Ovary (tissue), 3 donors: ENCODE measurements at regions not wholly inside any gene's neighbourhood (a gene's known extent, or its start where the extent isn't known, plus 50 kb on each side); places are given as distances from the start of the nearest gene placed in this dataset.

ENCODE experiments used
- POLR2A ChIP-seq: fragments of 450-650 bp; IDR thresholded peaks from one replicate; pipeline ENCODE4 v1.6.1; 2017; ENCODE audit warnings: antibody characterized with exemption, mild to moderate bottlenecking, moderate library complexity
- TF ChIP-seq, protein P1 (sequence below), 3 donors: fragments of 450-650 bp in 2 of 3; fragments of 200-600 bp in 1 of 3; IDR thresholded peaks; one replicate each; pipeline versions ENCODE4 v1.5.1 to v1.8.0; 2016 to 2022; ENCODE audit warnings: antibody characterized with exemption in 3 of 3, mild to moderate bottlenecking in 1 of 3
- donor health status: DM: no; HTN: no; CAD: no.

- no peak for TF ChIP-seq POLR2A
- TF ChIP-seq, protein P1, sequence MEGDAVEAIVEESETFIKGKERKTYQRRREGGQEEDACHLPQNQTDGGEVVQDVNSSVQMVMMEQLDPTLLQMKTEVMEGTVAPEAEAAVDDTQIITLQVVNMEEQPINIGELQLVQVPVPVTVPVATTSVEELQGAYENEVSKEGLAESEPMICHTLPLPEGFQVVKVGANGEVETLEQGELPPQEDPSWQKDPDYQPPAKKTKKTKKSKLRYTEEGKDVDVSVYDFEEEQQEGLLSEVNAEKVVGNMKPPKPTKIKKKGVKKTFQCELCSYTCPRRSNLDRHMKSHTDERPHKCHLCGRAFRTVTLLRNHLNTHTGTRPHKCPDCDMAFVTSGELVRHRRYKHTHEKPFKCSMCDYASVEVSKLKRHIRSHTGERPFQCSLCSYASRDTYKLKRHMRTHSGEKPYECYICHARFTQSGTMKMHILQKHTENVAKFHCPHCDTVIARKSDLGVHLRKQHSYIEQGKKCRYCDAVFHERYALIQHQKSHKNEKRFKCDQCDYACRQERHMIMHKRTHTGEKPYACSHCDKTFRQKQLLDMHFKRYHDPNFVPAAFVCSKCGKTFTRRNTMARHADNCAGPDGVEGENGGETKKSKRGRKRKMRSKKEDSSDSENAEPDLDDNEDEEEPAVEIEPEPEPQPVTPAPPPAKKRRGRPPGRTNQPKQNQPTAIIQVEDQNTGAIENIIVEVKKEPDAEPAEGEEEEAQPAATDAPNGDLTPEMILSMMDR (IDR thresholded peaks at IDR 0.05) = no peak
Measured at GRCh38 chr18:47413327-47413726, 161.9 kb upstream of the SKOR2 start.
